B cell (primary cell): ENCODE measurements at regions not wholly inside any gene's neighbourhood (a gene's known extent, or its start where the extent isn't known, plus 50 kb on each side); places are given as distances from the start of the nearest gene placed in this dataset.
"Not testable (repeated sequence)": the region's sequence is repeated elsewhere in the genome, so short reads cannot be mapped to it uniquely, and the experiment has no call there.

Experiments
- ATAC-seq: fragments of 200-7000 bp; cut with Tn5 transposase; one replicate; pipeline ENCODE4 v1.10.0; 2021; ENCODE audit warnings: low read depth, mild to moderate bottlenecking, moderate number of reproducible peaks, moderate library complexity
- CTCF ChIA-PET: fragments of 350-600 bp; sonication (Branson Sonifier 250); formaldehyde crosslinking; loops from one replicate; lab custom pipeline; 2021; ENCODE audit warnings: antibody characterized with exemption, inconsistent platforms; lab: Charles Lee
- POLR2A ChIA-PET: fragments of 350-600 bp; sonication (Branson Sonifier 250); formaldehyde crosslinking; loops from one replicate; lab custom pipeline; 2021; ENCODE audit warnings: antibody characterized with exemption; lab: Charles Lee
- DNase-seq: peaks from one replicate; pipeline ENCODE4 v3.0.0; 2013
- H2AFZ ChIP-seq: 2 replicates; pipeline ENCODE4 v1.6.1; 2012; ENCODE audit warnings: mild to moderate bottlenecking, low read depth, low read length; ENCODE audit not compliant: insufficient read depth, poor library complexity, severe bottlenecking
- H3K27ac ChIP-seq, 2 donors: 1 replicate in 1 of 2; 2 replicates in 1 of 2; pipeline ENCODE4 v1.5.1; 2012 to 2013; ENCODE audit warnings: low read length in 2 of 2, mild to moderate bottlenecking in 2 of 2, moderate library complexity in 1 of 2
- H3K27me3 ChIP-seq, 4 experiments: fragments of 200-600 bp in 1 of 4; sonication (generic) in 1 of 4; replicated peaks in 1 of 4; 1 replicate in 2 of 4; 2 replicates in 2 of 4; pipeline versions ENCODE4 v1.6.1 to v1.7.0; 2013 to 2016; ENCODE audit warnings: low read length in 3 of 4, mild to moderate bottlenecking in 2 of 4, mixed read lengths in 1 of 4, moderate library complexity in 1 of 4; ENCODE audit not compliant: insufficient read depth in 4 of 4, control insufficient read depth in 3 of 4; ENCODE audit errors: control extremely low read depth in 1 of 4
- H3K36me3 ChIP-seq, 2 experiments: replicated peaks in 1 of 2; 1 replicate in 1 of 2; 2 replicates in 1 of 2; pipeline versions ENCODE4 v1.6.1 to v1.7.1; 2013; ENCODE audit warnings: low read length in 1 of 2; ENCODE audit not compliant: insufficient read depth in 2 of 2, control insufficient read depth in 1 of 2; ENCODE audit errors: control extremely low read depth in 1 of 2, extremely low read depth in 1 of 2
- H3K4me1 ChIP-seq, 2 donors: fragments of 200-600 bp in 1 of 2; sonication (generic) in 1 of 2; 1 replicate in 1 of 2; 2 replicates in 1 of 2; pipeline versions ENCODE4 v1.5.1 to v1.6.1; 2013 to 2017; ENCODE audit warnings: low read length in 2 of 2; ENCODE audit not compliant: control insufficient read depth in 2 of 2, insufficient read depth in 2 of 2
- H3K4me2 ChIP-seq: replicated peaks from 2 replicates; pipeline ENCODE3; 2012; ENCODE audit warnings: mild to moderate bottlenecking, low read depth, low read length; ENCODE audit not compliant: poor library complexity, severe bottlenecking
- H3K4me3 ChIP-seq, 5 experiments: fragments of 200-600 bp in 1 of 5; sonication (generic) in 1 of 5; 1 replicate in 3 of 5; 2 replicates in 2 of 5; pipeline versions ENCODE4 v1.5.1 to v1.7.0; 2011 to 2016; ENCODE audit warnings: low read length in 4 of 5, mild to moderate bottlenecking in 4 of 5, low read depth in 2 of 5, control low read depth in 1 of 5, moderate library complexity in 1 of 5; ENCODE audit not compliant: insufficient read depth in 1 of 5; ENCODE audit errors: control extremely low read depth in 1 of 5, extremely low read depth in 1 of 5
- H3K79me2 ChIP-seq: fragments of 200-600 bp; sonication (generic); one replicate; pipeline ENCODE4 v1.6.0; 2016; ENCODE audit warnings: low read length; ENCODE audit not compliant: control insufficient read depth, insufficient read depth
- H3K9ac ChIP-seq: fragments of 200-600 bp; sonication (generic); 2 replicates; pipeline ENCODE4 v1.6.1; 2017; ENCODE audit warnings: mild to moderate bottlenecking, low read length, moderate library complexity
- H3K9me3 ChIP-seq, 3 donors: one replicate each; pipeline versions ENCODE4 v1.6.1 to v1.7.1; 2013; ENCODE audit warnings: low read length in 2 of 3; ENCODE audit not compliant: control insufficient read depth in 2 of 3, insufficient read depth in 1 of 3; ENCODE audit errors: control extremely low read depth in 1 of 3
- H4K20me1 ChIP-seq: 2 replicates; pipeline ENCODE4 v1.6.0; 2012; ENCODE audit warnings: mild to moderate bottlenecking, low read length; ENCODE audit not compliant: insufficient read depth, control insufficient read depth, poor library complexity, severe bottlenecking
- H3K27ac Mint-ChIP-seq: one replicate; pipeline ENCODE4 v1.8.0; 2021; ENCODE audit warnings: mixed read lengths
- H3K27me3 Mint-ChIP-seq: one replicate; pipeline ENCODE4 v1.8.0; 2021; ENCODE audit warnings: mixed read lengths
- H3K4me1 Mint-ChIP-seq: one replicate; pipeline ENCODE4 v1.8.0; 2021; ENCODE audit warnings: mixed read lengths
- H3K4me3 Mint-ChIP-seq: one replicate; pipeline ENCODE4 v1.8.0; 2021; ENCODE audit warnings: mixed read lengths
- H3K9me3 Mint-ChIP-seq: one replicate; pipeline ENCODE4 v1.8.0; 2022; ENCODE audit warnings: mixed read lengths; ENCODE audit not compliant: insufficient read depth
- CTCF ChIP-seq: fragments of 200-600 bp; IDR thresholded peaks from one replicate; pipeline ENCODE4 v1.8.0; 2022; ENCODE audit warnings: antibody characterized with exemption, mild to moderate bottlenecking
- EZH2 ChIP-seq: IDR thresholded peaks from 2 replicates; pipeline ENCODE4 v1.6.1; 2012; ENCODE audit warnings: borderline replicate concordance, low read depth, mild to moderate bottlenecking, moderate library complexity, low read length; ENCODE audit not compliant: insufficient read depth, poor library complexity, severe bottlenecking
- WGBS: methylation state at CpG from one replicate; pipeline ENCODE4 v1.1.5; 2013; ENCODE audit warnings: missing lambda C conversion rate; ENCODE audit not compliant: insufficient coverage; 5-methylcytosine and 5-hydroxymethylcytosine counted together
- intact Hi-C: fragments of 100-400 bp; cut with micrococcal nuclease; formaldehyde crosslinking; loops from one replicate; pipeline ENCODE4 v1.10.0; 2022

- Mint-ChIP-seq H3K9me3 (no peaks in the 10 kb centered on the region), H3K27me3 (no peaks in the 10 kb centered on the region), H3K4me3 (no peak overlapping the region), H3K4me1 (no peaks in the 10 kb centered on the region), H3K27ac (no peak overlapping the region)
- intact Hi-C loops = no loop called here
- POLR2A ChIA-PET = no interaction called here
- Histone ChIP-seq H3K27me3 (no peaks in the 10 kb centered on the region), H3K79me2 (no peaks in the 10 kb centered on the region), H3K9me3 (no peaks in the 10 kb centered on the region), H3K36me3 (no peaks in the 10 kb centered on the region), H3K4me3 (no peak overlapping the region), H3K27ac (no peak overlapping the region), H3K4me1 (no peaks in the 10 kb centered on the region), H3K9ac (no peak overlapping the region), H3K4me2 (no peak overlapping the region), H2AFZ (no peak overlapping the region), H4K20me1 (no peaks in the 10 kb centered on the region)
- no peak for TF ChIP-seq CTCF
- TF ChIP-seq EZH2 = no peak
- DNase-seq (no peak), ATAC-seq (no peak)
- no CpG with 5 or more reads among the region's 1 CpG for WGBS
- CTCF ChIA-PET = no interaction called here
These were observed 553.3 kb upstream of the USP24 start for GRCh38 chr1:55768327-55768952.

- Mint-ChIP-seq H3K9me3 (peaks cover 2% of the 10 kb centered on the region), H3K27me3 (no peaks in the 10 kb centered on the region), H3K27ac (no peak overlapping the region), H3K4me1 (no peaks in the 10 kb centered on the region), H3K4me3 (no peak overlapping the region)
- Histone ChIP-seq H3K27me3 (no peaks in the 10 kb centered on the region), H3K4me1 (no peaks in the 10 kb centered on the region), H3K36me3 (no peaks in the 10 kb centered on the region), H3K27ac (no peak overlapping the region), H3K4me3 (no peak overlapping the region), H2AFZ (no peak overlapping the region), H3K79me2 (no peaks in the 10 kb centered on the region), H4K20me1 (no peaks in the 10 kb centered on the region), H3K4me2 (no peak overlapping the region), H3K9ac (no peak overlapping the region), H3K9me3 (no peaks in the 10 kb centered on the region)
- POLR2A ChIA-PET = no interaction called here
- ATAC-seq (no peak), DNase-seq (no peak)
- no peak for TF ChIP-seq CTCF
- TF ChIP-seq EZH2 = no peak
- intact Hi-C loops = no loop called here
- CTCF ChIA-PET = no interaction called here
- no CpG with 5 or more reads among the region's 3 CpGs for WGBS
These were observed 552.0 kb upstream of the USP24 start for GRCh38 chr1:55767171-55767570.

GRCh38 chr1:55765505-55765904, 550.3 kb upstream of the USP24 start:
- H3K27ac ChIP-seq, H3K4me1 Mint-ChIP-seq, H3K27ac Mint-ChIP-seq, intact Hi-C loops, H3K79me2 ChIP-seq, H3K9me3 Mint-ChIP-seq, H4K20me1 ChIP-seq, H3K9ac ChIP-seq, H2AFZ ChIP-seq, H3K4me1 ChIP-seq, CTCF ChIA-PET, H3K36me3 ChIP-seq, POLR2A ChIA-PET, H3K27me3 ChIP-seq, H3K9me3 ChIP-seq, H3K4me3 Mint-ChIP-seq, H3K27me3 Mint-ChIP-seq, H3K4me2 ChIP-seq, ATAC-seq, DNase-seq, H3K4me3 ChIP-seq: not testable (repeated sequence)
- WGBS = 100% methylated on average over 2 of the region's 3 CpGs
